ENCODE measurements at regions not wholly inside any gene's neighbourhood (a gene's known extent, or its start where the extent isn't known, plus 50 kb on each side); places are given as distances from the start of the nearest gene placed in this dataset.

DNA sequence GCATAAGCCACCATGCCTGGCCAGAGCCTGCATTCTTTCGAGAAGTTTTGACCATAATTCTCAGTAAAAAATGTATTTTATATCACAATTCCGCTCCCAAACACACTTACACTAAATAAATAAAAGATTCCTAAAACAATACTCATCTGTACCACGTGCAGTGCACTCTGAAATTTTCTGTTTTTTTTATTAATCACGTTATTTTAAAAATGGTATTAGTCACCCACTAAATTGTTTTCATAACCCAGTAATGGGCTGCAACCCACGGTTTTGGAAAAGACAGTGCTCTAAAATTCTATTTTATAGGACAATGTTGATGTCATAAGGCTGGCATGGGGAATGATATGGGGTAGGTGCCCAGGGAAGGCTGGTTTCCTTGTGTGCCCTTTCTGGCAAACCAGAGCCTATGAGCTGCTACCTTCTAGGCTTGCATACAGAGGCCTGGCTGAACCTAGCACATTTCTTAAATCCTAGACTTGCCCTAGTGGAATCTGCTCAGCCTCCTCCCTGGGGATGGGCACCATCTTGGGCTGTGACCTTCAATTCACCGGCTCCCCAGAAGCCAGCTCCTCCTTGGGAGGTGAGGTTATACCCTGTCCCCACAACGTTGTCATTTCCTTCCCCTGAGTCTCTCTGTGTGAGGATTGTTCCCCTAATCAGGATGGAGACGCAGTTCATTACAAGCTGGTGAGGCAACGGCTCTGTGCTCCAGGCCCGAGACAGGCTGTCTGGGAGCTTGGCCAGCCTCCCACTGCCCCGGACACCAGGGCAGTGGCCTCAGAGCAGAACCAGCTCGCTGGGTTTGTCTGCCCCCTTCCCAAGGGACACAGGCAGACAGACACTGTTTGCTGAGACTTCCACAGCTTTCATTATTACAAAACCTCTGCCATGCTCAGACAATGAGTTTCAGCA is 116.5 kb upstream of the NAV2 start (continued):
- TF ChIP-seq, protein P1, sequence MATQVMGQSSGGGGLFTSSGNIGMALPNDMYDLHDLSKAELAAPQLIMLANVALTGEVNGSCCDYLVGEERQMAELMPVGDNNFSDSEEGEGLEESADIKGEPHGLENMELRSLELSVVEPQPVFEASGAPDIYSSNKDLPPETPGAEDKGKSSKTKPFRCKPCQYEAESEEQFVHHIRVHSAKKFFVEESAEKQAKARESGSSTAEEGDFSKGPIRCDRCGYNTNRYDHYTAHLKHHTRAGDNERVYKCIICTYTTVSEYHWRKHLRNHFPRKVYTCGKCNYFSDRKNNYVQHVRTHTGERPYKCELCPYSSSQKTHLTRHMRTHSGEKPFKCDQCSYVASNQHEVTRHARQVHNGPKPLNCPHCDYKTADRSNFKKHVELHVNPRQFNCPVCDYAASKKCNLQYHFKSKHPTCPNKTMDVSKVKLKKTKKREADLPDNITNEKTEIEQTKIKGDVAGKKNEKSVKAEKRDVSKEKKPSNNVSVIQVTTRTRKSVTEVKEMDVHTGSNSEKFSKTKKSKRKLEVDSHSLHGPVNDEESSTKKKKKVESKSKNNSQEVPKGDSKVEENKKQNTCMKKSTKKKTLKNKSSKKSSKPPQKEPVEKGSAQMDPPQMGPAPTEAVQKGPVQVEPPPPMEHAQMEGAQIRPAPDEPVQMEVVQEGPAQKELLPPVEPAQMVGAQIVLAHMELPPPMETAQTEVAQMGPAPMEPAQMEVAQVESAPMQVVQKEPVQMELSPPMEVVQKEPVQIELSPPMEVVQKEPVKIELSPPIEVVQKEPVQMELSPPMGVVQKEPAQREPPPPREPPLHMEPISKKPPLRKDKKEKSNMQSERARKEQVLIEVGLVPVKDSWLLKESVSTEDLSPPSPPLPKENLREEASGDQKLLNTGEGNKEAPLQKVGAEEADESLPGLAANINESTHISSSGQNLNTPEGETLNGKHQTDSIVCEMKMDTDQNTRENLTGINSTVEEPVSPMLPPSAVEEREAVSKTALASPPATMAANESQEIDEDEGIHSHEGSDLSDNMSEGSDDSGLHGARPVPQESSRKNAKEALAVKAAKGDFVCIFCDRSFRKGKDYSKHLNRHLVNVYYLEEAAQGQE (IDR thresholded peaks at IDR 0.05; ENCODE audit: unreplicated experiment): no peak

DNA sequence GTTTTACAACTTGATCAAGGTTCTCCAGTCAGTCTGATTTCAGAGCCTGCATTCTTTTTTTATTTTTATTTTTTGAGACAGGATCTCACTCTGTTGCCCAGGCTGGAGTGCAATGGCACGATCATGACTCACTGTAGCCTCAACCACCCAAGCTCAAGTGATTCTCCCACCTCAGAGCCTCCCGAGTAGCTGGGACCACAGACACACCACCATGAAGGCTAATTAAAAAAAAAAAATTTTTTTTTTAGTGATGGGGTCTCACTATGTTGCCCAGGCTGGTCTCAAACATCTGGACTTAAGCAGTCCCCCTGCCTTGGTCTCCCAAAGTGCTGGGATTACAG is 117.2 kb upstream of the NAV2 start:
- DNase-seq (ENCODE audit: low spot score) (no peak), ATAC-seq (no peak)
- H3K9me3 Mint-ChIP-seq: no peaks in the 10 kb centered on the region; the same call in 2 of the 3 replicates
- H3K4me1 Mint-ChIP-seq: peaks cover 3% of the 10 kb centered on the region; the same call in 2 of the 3 replicates
- Histone ChIP-seq H3K4me2 (no peak overlapping the region), H4K20me1 (replicated peaks; ENCODE audit: insufficient read depth) (no peaks in the 10 kb centered on the region), H3K9me2 (ENCODE audit: insufficient read depth) (no peaks in the 10 kb centered on the region), H3F3A (replicated peaks; ENCODE audit: low read depth) (no peaks in the 10 kb centered on the region), H3K27ac (ENCODE audit: low read depth) (no peak overlapping the region), H3K4me3 (no peak overlapping the region), H2AFZ (no peak overlapping the region), H3K36me3 (ENCODE audit: insufficient read depth) (no peaks in the 10 kb centered on the region), H3K79me2 (replicated peaks; ENCODE audit: insufficient read depth) (no peaks in the 10 kb centered on the region), H3K4me1 (ENCODE audit: insufficient read depth) (no peaks in the 10 kb centered on the region), H3K27me3 (ENCODE audit: insufficient read depth) (no peaks in the 10 kb centered on the region)
- TF ChIP-seq, protein P2, sequence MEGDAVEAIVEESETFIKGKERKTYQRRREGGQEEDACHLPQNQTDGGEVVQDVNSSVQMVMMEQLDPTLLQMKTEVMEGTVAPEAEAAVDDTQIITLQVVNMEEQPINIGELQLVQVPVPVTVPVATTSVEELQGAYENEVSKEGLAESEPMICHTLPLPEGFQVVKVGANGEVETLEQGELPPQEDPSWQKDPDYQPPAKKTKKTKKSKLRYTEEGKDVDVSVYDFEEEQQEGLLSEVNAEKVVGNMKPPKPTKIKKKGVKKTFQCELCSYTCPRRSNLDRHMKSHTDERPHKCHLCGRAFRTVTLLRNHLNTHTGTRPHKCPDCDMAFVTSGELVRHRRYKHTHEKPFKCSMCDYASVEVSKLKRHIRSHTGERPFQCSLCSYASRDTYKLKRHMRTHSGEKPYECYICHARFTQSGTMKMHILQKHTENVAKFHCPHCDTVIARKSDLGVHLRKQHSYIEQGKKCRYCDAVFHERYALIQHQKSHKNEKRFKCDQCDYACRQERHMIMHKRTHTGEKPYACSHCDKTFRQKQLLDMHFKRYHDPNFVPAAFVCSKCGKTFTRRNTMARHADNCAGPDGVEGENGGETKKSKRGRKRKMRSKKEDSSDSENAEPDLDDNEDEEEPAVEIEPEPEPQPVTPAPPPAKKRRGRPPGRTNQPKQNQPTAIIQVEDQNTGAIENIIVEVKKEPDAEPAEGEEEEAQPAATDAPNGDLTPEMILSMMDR (conservative IDR thresholded peaks at IDR 0.05; ENCODE audit: low read depth in 2 of 2): no peak
- H3K4me3 Mint-ChIP-seq: no peak overlapping the region
- peaks cover 4% of the 10 kb centered on the region for H3K27me3 Mint-ChIP-seq (ENCODE audit: insufficient read depth, low read depth, poor library complexity)
- no peak overlapping the region for H3K27ac Mint-ChIP-seq
- H3K36me3 Mint-ChIP-seq (ENCODE audit: low read depth): no peaks in the 10 kb centered on the region

DNA sequence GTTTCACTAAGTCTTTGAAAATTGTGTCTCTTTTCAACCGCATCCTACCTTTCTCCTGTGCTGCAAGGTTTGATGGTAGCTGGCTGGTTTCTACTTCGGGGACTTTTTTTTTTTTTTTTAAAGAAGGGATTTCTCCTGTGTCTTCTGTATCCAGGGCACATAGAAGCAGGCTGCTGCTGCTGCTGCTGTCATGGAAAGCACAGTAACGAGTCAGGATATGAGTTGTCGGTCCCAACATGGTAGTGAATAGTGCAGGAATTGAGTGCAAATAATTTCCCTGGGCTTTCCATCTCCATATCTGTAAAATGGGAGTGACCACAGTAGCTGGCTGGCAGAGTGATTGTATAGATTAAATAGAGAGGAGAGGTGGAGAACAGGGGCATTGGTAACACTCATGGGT is 118.3 kb upstream of the NAV2 start:
- no peaks in the 10 kb centered on the region for H3K36me3 Mint-ChIP-seq (ENCODE audit: low read depth)
- H2AFZ ChIP-seq: no peak overlapping the region

More for the DNA sequence above, 118.3 kb upstream of the NAV2 start:
- TF ChIP-seq, protein P1 (IDR thresholded peaks at IDR 0.05; ENCODE audit: unreplicated experiment): no peak
- no peak for TF ChIP-seq JUNB (IDR thresholded peaks at IDR 0.05; ENCODE audit: unreplicated experiment)
- TF ChIP-seq ZNF331 (CRISPR knock-in tag; IDR thresholded peaks at IDR 0.05; ENCODE audit: low read depth): no peak
- DNase-seq (ENCODE audit: low spot score) (no peak), ATAC-seq (no peak)
- Histone ChIP-seq H3K36me3 (ENCODE audit: insufficient read depth) (no peaks in the 10 kb centered on the region), H3K4me2 (no peak overlapping the region), H3K4me3 (no peak overlapping the region), H3F3A (replicated peaks; ENCODE audit: low read depth) (no peaks in the 10 kb centered on the region), H3K27me3 (ENCODE audit: insufficient read depth) (no peaks in the 10 kb centered on the region), H4K20me1 (replicated peaks; ENCODE audit: insufficient read depth) (no peaks in the 10 kb centered on the region), H3K4me1 (ENCODE audit: insufficient read depth) (no peaks in the 10 kb centered on the region), H3K27ac (ENCODE audit: low read depth) (no peak overlapping the region), H3K79me2 (replicated peaks; ENCODE audit: insufficient read depth) (no peaks in the 10 kb centered on the region), H3K9me2 (ENCODE audit: insufficient read depth) (no peaks in the 10 kb centered on the region)
- Mint-ChIP-seq H3K27me3 (ENCODE audit: insufficient read depth, low read depth, poor library complexity) (peaks cover 4% of the 10 kb centered on the region), H3K4me1 (peaks cover 3% of the 10 kb centered on the region; the same call in 2 of the 3 replicates), H3K27ac (no peak overlapping the region), H3K9me3 (no peaks in the 10 kb centered on the region; the same call in 2 of the 3 replicates), H3K4me3 (no peak overlapping the region)
